Ascending aorta (tissue), 2 donors: ENCODE measurements at regions not wholly inside any gene's neighbourhood (a gene's known extent, or its start where the extent isn't known, plus 50 kb on each side); places are given as distances from the start of the nearest gene placed in this dataset.

Experiments used
- DNase-seq, 2 donors: peaks; one replicate each; pipeline ENCODE4 v3.0.0-alpha.2; 2019; ENCODE audit warnings: low spot score in 2 of 2
- H3K27ac ChIP-seq, 2 donors: fragments of 200-600 bp; sonication (generic); one replicate each; pipeline ENCODE4 v1.5.1; 2016 to 2017; ENCODE audit warnings: mild to moderate bottlenecking in 1 of 2
- H3K27me3 ChIP-seq: fragments of 200-600 bp; sonication (generic); one replicate; pipeline ENCODE4 v1.5.1; 2017
- H3K36me3 ChIP-seq, 2 donors: fragments of 200-600 bp; sonication (generic); one replicate each; pipeline ENCODE4 v1.5.1; 2016
- H3K4me1 ChIP-seq, 2 donors: fragments of 200-600 bp; sonication (generic); one replicate each; pipeline ENCODE4 v1.5.1; 2016 to 2017; ENCODE audit warnings: mild to moderate bottlenecking in 1 of 2
- H3K4me3 ChIP-seq, 2 donors: fragments of 200-600 bp; sonication (generic); one replicate each; pipeline ENCODE4 v1.5.1; 2016 to 2017; ENCODE audit warnings: mild to moderate bottlenecking in 1 of 2
- H3K9me3 ChIP-seq, 2 donors: fragments of 200-600 bp; sonication (generic); one replicate each; pipeline ENCODE4 v1.5.1; 2016
- CTCF ChIP-seq, 3 experiments: fragments of 200-600 bp in 2 of 3; fragments of 450-650 bp in 1 of 3; sonication (generic) in 2 of 3; IDR thresholded peaks; one replicate each; pipeline ENCODE4 v1.5.1; 2016 to 2019; ENCODE audit warnings: antibody characterized with exemption in 3 of 3, mild to moderate bottlenecking in 1 of 3, moderate library complexity in 1 of 3
- intact Hi-C: fragments of 100-400 bp; cut with DNase I; formaldehyde crosslinking; loops from one replicate; pipeline ENCODE4 v1.15.1; 2023

DNA sequence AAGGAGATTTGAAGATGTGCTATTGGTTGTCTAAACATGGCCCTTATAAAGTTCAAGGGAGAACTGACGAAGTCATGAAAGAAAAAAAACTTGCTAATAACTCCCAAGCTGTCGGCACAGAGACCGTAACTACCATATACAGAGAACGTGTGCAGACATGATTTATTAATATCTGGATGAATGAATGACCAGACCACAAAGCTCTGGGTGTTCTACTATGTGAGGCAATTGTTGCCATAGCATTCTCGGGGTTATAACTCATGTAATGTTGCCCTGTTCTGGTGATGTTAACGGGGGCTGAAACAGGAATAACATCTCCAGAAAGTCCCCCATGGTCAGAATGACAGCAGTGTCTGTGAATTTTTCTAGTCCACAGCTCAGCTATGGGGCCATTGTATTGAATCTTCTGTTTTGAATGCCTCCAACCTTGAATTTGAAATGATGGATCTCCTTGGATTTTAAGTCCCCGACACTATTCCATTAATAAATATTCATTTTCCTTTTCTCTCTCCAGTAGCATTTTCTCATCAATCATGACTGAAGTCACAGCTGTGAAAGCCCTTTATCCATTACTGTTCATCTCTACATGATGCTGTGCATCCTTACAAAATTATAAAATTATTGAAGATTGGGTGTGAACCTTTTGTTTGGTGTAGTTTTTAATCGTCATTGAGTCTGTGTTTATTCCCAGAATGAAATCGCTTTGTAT lies 483.4 kb upstream of the KLHL29 start:
- no peaks in the 10 kb centered on the region for H3K27me3 ChIP-seq
- H3K4me1 ChIP-seq = no peaks in the 10 kb centered on the region
- H3K4me3 ChIP-seq = no peak overlapping the region
- H3K27ac ChIP-seq = no peak overlapping the region
- H3K9me3 ChIP-seq = no peaks in the 10 kb centered on the region
- H3K36me3 ChIP-seq = no peaks in the 10 kb centered on the region
- intact Hi-C loops = no loop called here
- no peak for DNase-seq
- no peak for TF ChIP-seq CTCF (IDR thresholded peaks at IDR 0.05)

GRCh38 chr2:22902180-22902550 lies 482.8 kb upstream of the KLHL29 start:
- H3K27me3 ChIP-seq = no peaks in the 10 kb centered on the region
- no peak for TF ChIP-seq CTCF (IDR thresholded peaks at IDR 0.05)
- DNase-seq = no peak
- no peaks in the 10 kb centered on the region for H3K9me3 ChIP-seq
- H3K36me3 ChIP-seq = no peaks in the 10 kb centered on the region
- no peaks in the 10 kb centered on the region for H3K4me1 ChIP-seq
- intact Hi-C loops = no loop called here
- H3K4me3 ChIP-seq = no peak overlapping the region
- no peak overlapping the region for H3K27ac ChIP-seq

- H3K4me1 ChIP-seq = no peaks in the 10 kb centered on the region
- H3K9me3 ChIP-seq = no peaks in the 10 kb centered on the region
- TF ChIP-seq CTCF (IDR thresholded peaks at IDR 0.05) = no peak
- no peaks in the 10 kb centered on the region for H3K27me3 ChIP-seq
- intact Hi-C loops = no loop called here
- H3K4me3 ChIP-seq = no peak overlapping the region
- H3K36me3 ChIP-seq = no peaks in the 10 kb centered on the region
- H3K27ac ChIP-seq = no peak overlapping the region
- DNase-seq = no peak
These were observed 482.3 kb upstream of the KLHL29 start for GRCh38 chr2:22902662-22903165.

- H3K27ac ChIP-seq = no peak overlapping the region
- no peaks in the 10 kb centered on the region for H3K9me3 ChIP-seq
- TF ChIP-seq CTCF (IDR thresholded peaks at IDR 0.05) = no peak
- DNase-seq = no peak
- H3K4me1 ChIP-seq = no peaks in the 10 kb centered on the region
- H3K36me3 ChIP-seq = no peaks in the 10 kb centered on the region
- no peaks in the 10 kb centered on the region for H3K27me3 ChIP-seq
- intact Hi-C loops = no loop called here
- H3K4me3 ChIP-seq = no peak overlapping the region
These were observed 481.4 kb upstream of the KLHL29 start for GRCh38 chr2:22903616-22904015.

DNA sequence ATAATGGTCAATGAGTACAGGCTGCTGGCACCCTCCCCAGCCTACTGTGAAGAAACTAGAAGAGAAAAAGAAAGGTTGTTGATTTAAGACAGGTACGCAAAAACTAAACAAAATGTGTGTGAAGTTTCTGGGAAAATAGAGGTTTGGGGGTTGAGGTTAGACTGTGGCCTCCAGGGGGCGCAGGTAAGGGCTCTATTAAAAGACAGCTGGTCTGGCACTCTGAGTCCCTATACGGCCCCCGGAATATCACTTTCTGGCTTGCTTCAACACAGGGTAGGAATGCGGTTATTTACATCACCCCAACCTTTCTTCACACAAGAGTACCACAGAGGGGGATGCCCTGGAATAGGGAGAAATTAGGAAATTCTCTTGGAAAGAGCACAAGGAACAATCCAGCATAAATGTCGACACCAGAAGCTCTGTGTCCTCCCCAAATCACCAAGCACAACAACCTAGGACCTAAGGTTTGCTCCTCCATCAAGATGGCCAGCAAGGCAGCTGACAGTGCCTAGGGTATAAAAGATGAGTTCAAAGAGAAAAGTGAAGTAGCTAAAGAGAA lies 480.8 kb upstream of the KLHL29 start:
- peak in 2 of 3 experiments; percentile 18 to 25 for TF ChIP-seq CTCF (IDR thresholded peaks at IDR 0.05)
- Histone ChIP-seq H3K27me3 (no peaks in the 10 kb centered on the region), H3K4me3 (no peak overlapping the region), H3K36me3 (no peaks in the 10 kb centered on the region), H3K9me3 (no peaks in the 10 kb centered on the region), H3K27ac (no peak overlapping the region), H3K4me1 (no peaks in the 10 kb centered on the region)
- DNase-seq = no peak
- intact Hi-C loops = no loop called here
